NCI-H1694 (cell line): ENCODE measurements at regions not wholly inside any gene's neighbourhood (a gene's known extent, or its start where the extent isn't known, plus 50 kb on each side); places are given as distances from the start of the nearest gene placed in this dataset.
A peak's percentile ranks its signal among the peaks of the same experiment; 100 is the strongest.

Source experiments
- DNase-seq: peaks from one replicate; lab custom pipeline; 2025; lab: John Stamatoyannopoulos, UW

DNA sequence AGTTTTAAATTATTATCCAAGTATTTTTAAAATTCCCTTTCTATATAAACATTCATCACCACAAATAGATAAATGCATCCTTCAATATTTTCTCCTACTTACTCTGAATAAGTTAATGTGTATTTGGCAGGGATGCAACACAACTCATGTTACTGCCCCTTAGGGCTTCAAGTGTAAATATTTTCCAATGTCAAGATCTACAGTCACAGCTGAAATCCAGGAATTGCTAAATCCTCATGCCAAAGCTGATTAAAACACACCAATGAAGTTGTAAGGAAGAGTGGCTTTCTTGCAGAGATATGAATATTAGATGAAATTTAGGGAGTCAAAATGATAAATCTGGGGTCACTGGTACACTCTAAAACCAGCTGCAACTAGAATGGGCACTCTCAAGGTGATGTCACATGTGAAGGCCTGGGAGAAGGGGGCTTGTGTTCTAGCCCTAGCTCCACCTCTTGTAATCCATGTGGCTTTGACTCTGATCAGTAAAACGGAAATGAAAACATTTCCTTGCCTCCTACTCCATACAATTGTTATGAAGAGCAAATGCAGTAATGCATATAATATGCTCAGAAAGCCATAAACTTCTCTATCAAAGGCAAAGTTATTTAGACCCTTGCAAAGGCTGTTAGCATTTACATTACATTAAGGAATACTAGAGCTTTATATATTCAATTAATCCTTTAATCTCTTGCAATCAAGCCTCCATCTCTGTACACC, 228.1 kb upstream of the NFE2L3 start:
- no peak for DNase-seq

DNA sequence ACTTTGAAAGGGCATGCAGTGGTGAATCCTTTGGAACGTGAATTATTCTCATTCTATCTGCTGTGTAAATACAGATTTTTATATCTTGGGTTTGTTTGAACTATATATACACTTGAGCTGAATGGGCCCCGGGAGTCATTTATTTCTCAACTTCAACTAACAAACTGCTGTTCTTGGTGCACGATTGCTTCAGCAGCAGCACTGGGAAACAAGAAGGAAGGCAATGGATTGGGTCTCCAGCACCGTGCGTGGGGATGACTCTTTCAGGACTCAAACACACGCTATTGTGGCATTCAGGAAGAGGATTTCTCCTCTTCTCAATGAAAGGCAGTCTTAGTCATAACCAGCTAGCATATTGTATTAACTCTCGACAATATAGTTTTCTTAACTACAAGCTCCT, 226.0 kb upstream of the NFE2L3 start:
- DNase-seq, result no peak

DNA sequence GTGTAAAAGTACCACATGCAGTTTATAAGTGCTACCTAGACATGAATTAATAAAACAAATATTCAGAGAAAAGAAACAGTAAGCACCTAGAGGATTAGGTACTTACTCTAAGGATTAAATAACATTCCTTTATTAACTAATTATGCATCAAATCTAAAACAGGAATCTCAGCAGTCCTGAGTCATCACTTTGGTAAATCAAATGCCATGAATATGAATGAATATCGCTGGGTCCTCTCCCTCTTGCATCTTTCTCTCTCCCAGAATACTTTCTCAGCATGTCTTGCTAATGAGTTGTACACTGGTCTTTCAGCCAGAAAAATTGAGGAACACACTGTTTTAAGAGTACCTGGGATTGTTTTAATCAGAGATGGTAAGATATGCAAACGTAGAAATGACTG, 225.5 kb upstream of the NFE2L3 start:
- DNase-seq, result no peak

DNA sequence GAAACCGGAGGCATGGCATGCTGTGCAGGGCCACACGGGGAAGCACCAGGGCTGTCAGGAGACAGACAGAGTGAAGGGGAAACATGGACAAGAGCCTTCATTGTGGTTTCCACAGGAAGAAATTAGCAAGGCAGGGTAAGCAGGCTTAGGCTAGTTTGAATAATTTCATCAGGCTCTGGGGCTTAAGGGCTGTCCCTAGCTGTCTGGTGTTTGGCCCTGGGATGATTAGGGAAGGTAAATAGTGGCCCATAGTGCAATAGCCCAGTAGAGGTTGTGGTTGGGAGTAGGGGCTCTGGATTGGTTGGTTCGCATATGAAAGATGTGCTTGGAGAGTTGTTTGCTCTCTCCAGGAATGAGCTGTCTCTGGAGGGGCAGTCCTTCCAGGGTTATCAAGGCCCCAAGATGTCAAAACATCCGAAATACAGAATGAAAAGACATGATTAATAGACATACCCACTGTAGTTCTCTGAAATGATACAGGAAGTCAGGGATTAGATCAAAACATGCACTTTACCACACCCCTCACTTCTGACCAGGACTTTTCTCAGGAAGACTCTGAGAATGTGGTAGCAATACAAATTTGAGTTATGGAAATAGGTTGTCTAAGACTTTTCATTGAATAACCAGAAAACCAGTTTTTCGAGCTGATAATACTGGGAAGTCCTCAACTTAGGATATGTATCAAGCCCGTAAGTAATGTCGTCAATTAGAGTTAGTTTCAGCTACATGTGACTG, 224.9 kb upstream of the NFE2L3 start:
- no peak for DNase-seq

DNA sequence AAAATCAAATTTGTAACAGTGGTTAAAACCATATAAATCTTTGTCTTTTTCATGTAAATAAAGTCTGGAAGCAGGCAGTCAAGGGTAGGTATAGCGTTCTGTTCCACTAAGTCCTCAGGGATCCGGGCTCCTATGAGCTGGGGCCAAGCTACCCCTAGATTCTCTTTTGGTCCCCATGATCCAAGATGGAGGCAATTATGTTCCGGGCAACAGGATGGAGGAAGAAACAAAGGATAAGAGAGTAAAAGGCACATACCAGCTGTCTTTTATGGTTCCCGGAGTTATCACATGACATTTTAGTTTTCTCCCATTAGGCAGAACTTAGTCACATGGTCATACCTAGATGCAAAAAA, 224.4 kb upstream of the NFE2L3 start:
- DNase-seq, result no peak

DNA sequence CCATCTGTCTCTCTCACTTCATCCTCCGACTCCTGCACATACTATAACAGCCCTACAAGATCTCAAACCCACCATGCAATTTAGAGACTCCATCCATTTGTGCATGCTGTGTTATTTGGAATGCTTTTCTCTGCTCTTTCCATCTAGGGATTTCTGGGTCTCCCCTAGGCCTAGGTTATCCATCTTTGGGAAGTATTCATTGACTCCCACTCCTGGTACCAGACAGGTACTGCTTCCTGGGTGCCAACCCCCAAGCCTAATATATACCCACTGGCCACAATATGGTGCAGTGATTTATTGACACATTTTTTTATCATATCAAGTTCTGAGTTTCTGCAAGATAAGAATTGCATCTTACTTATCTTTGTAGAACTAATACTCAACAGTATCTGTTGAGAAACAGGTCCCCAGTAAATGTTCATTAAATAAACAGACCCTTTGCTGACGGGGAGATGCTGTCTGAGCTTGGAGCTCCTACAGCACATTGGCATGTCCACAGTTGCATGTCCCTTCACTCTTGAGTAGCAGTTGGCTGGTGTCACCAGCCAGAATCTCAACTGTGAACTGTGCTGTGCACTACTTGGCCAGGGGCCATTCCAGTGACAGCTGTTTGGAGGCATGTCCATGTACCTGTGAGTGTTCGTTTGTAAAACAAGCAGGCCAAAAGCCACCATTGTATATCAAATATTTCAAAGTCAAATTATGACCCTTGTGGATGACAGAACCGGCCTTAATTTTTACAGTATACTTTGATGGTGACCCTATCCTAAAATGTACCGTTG, 223.3 kb upstream of the NFE2L3 start:
- DNase-seq, result peak; percentile 78

DNA sequence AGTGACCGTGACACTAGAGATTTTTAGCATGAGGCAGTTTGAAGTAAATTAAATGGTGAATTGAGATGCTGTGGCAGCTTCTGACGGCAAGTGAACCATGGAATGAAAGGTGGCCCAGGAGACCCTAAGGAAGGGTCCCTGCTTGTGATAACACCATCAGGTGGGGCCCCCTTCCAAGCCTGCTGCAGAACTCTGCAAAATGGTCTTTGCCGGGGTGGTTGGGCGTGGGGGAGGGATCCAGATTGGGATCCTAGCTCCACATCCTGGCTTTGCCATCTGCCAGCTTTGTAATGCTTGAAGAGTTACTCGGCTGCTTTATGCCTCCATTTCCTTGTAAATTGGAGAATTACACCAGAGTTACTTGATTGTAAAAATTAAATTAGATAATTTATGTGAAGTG, 222.6 kb upstream of the NFE2L3 start:
- peak; percentile 89 for DNase-seq

DNA sequence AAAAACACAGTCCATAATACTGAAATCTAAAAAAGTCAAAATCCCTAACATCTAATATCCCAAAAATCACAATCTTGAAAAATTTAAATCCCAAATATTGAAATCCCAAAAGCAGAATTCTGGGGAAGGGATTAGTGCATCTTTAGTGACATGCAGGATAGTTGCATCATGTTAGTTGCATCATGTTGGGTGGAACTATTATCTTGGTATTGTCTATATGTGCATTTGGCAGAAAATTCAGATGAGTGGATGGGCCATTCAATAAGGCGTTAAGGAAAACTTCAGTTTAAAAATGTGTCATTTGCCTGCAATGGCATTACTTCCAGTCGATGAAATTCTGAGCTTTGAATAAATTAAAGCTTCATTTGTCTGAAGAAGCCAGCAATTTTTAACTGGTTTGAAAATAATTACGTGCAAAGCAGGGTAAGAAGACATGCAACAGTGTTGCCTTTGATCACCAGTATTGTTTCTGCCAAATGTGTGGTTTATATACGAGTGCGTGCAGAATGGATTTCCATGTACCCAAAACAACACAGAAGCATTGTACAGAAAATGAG, 221.4 kb upstream of the NFE2L3 start:
- no peak for DNase-seq

DNA sequence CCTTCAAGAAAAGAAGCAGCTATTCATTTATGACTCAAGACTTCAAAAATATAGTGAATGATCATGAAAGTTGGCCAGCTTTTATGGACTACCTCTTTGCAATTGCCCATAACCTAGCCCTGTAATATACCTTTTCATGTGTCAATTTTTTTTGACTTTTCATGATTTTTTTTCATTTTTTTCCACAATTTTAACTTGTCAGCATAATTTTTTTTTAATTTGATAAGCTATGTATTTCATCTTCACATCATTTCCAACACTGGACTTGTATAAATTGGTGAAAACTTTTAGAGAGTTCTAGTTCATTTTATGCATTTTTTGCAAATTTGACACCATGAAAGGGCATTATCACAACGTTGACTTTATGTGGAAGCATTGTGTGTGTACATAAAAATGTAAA, 220.8 kb upstream of the NFE2L3 start:
- DNase-seq, result no peak

DNA sequence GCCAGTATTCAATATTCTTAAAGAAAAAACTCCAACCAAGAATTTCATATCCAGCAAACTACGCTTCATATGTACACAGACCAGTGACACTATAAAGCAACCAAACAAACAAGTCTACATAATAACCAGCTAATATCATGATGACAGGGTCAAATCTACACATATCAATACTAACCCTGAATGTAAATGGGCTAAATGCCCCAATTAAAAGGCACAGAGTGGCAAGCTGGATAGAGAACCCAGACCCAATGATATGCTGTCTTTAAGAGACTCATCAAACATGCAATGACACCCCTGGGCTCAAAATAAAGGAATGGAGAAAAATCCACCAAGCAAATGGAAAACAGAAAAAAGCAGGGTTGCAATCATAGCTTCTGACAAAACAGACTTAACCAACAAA, 218.1 kb upstream of the NFE2L3 start:
- no peak for DNase-seq

DNA sequence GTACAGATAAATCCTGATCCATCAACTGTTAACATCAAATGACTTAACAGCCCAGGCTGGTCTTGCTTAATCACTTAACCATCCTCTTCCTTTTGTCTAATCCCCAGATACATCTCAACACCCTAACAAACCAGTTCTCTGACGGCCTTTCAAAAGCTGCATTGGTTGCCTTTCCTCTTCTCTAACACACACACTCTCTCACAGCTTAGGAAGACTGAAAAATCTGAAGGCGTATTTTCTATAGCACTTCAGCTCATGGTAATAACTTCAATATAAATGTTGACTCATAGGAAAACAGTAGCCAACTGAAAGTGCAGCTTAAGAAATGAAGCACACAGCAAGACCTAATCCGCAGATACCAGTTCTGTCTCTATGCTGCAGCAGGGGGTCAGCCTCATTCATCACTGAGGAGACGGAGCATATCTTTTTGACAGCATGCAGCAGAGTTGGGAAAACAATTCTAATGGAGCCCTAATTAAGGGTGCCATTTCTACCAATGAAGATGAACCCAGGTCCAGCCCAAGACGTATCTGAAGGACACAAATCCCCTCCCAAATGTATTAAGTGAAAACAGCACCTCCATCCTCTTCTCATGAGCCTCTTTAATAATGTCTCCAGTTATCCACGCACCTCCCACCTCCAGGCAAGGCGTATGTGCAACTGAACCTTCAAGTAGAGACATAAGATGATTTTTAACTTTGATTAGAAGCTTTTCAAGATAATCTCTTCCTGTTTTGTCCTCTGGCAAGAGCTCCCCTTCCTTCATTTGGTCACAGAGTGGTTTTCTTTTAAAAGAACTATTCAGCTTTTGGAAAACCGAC, 211.7 kb upstream of the NFE2L3 start:
- DNase-seq, result no peak

DNA sequence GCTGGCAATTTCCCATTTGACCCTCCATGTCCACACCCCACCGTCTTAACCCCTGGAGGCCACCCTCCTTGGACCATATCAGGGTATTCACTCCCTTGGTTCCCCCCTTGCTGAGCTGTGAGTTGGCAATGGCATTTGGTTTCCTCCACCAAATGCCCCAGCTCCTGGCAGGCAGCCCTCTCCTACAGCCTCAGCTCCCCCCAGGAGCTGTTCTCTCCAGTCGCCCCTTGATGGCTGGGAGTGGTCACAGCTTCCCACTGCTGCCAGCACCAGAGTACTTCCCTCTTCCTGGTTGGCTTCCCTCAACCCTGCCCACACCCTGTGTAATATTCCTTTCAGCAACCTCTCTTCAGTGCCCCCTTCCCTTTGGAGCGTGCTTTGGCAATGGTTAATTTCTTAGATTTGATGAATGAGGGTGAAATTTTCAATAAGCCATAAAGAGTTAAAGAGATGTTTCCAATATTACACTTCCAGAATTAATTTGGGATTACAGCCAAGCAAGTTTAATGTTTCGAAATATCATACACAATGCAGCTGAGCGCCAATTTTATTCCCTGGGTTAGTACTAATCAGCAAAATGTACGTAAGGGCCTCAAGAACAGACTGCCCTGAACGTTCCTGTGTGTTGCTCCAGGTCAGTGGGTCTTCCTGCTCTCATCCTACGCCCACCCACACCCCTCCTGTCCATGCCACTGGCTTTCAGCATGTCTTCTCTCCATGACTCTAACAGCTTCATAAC, 207.1 kb upstream of the NFE2L3 start:
- DNase-seq, result no peak

DNA sequence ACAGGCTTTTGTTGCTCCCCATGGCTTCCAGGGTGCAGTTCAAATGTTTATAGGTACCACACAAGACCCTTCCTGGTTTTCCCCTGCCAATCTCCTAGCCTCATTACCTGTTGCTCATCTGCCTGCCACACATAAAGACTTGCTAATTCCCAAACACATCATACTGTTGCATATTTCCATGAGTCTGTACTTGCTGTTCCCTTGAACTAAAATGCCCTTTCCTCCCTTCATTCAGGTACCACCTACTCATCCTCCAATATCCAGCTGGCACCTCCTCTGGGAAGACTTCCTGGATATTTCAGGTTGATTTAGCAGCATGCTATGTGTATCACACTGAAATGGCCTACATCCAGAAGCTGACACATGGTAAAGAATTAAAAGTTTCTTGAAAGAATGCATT, 206.4 kb upstream of the NFE2L3 start:
- DNase-seq, result no peak

DNA sequence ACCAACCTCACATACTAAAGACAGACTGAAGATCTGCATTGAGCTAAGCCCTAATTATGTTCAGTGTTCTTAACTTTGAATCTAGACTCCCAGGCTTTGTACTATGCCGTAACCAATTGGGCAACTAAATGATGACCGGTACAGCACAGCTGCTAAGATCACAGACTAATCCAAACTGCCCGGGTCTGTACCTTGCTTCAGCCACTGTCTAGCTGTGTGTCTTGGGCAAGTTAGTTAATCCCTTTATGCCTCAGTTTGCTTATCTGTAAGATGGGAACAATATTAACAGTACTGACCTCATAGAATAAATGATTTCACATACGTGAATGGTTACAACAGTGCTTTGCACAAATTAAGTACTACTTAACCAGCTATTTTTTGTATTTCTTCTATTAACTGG, 205.8 kb upstream of the NFE2L3 start:
- no peak for DNase-seq

DNA sequence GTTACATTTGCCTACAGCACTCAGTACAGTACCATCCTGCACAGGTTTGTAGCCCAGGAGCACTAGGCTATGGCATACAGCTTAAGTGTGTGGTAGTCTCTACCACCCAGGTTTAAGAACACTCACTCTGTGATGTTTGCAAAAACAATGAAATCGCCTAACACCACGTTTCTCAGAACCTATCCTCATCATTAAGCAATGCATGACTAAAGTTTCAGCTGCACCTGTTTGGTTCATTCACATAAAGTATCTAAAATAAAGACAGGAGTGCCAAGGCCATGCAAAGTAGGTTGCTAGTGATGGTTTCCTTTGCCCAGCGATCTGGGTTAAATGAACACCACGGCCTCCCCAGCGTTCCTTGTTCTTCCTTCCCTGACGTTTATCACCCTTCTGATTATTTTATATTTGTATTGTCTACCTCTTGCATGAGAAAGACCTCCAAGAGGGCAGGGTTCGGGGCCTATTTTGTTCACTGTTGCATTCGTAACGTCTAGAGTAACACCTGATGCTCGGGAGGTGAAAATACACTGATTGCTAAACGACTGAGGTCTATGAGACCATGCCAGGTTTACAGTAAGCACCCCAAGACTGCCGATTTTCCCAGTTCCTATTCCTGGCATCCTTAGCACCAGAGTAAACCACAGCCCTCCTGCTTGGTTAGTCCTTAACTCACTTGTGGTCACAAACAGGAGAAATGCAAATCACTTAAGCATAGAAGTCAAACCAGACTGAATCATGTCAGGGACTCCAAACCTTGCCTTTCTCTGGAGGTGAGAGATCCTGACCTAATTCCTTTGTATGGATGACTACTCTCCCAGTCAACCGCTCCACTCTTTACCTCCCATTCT, 204.1 kb upstream of the NFE2L3 start:
- DNase-seq, result no peak

DNA sequence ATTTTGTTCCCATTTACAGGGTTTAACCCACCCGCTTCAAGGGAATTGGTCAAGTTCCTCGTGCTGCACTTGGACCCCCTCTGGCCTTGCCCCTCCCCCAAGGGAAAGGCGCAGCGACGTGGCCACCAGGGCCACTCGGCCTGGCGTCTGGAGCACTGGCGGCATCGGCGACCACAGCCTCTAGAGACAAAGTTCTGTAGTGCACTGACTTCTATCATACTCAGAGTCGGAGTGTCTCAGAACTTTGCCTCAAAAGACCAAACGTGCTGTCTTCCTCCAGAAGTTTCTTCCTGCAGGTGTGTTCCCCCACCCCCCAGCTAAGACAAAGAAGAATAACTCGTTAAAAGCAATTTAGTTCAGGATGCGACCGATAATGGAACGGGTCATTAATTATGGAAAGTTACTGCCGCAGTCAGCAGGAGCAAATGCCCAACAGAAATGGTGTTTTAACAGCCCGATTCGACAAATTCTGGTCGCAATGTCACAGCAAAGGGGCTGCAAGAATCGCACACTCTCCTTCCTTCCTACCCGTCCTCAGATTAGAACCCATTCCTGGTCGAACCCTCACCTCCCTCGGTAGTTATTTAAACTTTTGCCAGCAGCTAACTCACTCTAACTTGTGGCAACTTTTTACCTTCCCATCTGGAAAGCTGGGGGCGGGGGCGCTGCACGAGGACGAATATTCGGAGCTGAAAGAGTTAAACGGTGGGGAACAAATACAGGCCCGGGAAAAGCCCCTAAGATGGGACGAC, 202.1 kb upstream of the NFE2L3 start:
- no peak for DNase-seq

DNA sequence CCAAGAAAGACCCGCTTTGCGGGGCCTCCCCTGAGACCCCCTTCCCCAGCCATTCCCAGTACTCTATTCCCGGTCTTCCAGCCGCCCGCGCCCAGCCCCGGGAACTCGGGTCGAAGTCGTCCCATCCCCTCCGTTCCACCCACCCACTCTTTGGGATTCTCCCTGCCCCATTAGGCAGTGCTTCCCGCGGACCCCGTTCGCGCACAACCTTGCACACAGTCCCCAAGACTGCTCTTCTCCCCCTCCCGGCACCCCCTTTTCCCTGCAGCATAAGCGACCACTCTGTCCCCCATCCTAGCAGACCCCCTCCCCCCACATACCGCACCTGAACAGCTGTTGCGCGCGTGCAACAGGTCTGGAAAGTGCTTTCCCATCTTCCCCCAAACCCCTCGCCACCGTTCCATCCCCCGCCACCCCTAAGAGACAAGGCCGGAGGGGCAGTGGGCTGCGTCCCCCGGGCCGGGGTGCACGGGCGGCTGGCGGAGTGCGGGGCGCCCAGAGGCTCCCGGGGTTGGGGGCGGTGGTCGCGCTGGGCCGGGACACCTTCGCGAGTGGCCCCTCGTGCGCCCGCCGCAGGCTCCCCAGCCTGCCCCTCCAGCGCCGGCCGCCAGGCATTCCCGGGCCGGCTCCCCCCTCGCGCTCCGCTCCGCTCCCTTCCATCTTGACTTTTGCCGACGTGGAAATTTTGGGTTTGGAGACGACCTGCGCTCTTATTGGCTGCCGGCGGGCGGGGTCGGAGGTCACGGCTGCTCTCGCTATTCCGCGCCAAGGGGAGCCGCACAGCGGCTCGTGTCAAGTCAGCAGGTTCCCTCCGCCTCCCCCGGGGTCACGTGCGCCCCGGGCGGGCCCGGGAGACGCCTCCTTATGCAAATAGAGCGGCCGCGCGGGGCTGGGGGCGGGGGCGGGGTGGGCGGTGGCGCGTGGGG, 201.2 kb upstream of the NFE2L3 start:
- DNase-seq, result peak; percentile 88
